Testis (tissue), 2 donors: ENCODE measurements at regions not wholly inside any gene's neighbourhood (a gene's known extent, or its start where the extent isn't known, plus 50 kb on each side); places are given as distances from the start of the nearest gene placed in this dataset.

Source experiments
- DNase-seq: peaks from one replicate; pipeline ENCODE4 v3.0.0-alpha.2; 2019
- H3K27ac ChIP-seq, 2 donors: fragments of 200-600 bp; sonication (generic); one replicate each; pipeline ENCODE4 v1.5.1; 2019
- H3K27me3 ChIP-seq: fragments of 200-600 bp; sonication (generic); one replicate; pipeline ENCODE4 v1.5.1; 2019
- H3K36me3 ChIP-seq: fragments of 200-600 bp; sonication (generic); one replicate; pipeline ENCODE4 v1.5.1; 2017; ENCODE audit warnings: low read depth; ENCODE audit errors: missing control alignments
- H3K4me1 ChIP-seq: fragments of 200-600 bp; sonication (generic); one replicate; pipeline ENCODE4 v1.5.1; 2019
- H3K4me3 ChIP-seq, 2 donors: fragments of 200-600 bp; sonication (generic); one replicate each; pipeline ENCODE4 v1.5.1; 2017 to 2019
- H3K9me3 ChIP-seq: fragments of 200-600 bp; sonication (generic); one replicate; pipeline ENCODE4 v1.5.1; 2017
- CTCF ChIP-seq, 3 experiments: fragments of 450-650 bp in 2 of 3; fragments of 200-600 bp in 1 of 3; sonication (generic) in 1 of 3; IDR thresholded peaks; one replicate each; pipeline ENCODE4 v1.5.1; 2016 to 2019; ENCODE audit warnings: antibody characterized with exemption in 3 of 3, mild to moderate bottlenecking in 2 of 3, moderate library complexity in 1 of 3
- POLR2A ChIP-seq: fragments of 450-650 bp; IDR thresholded peaks from one replicate; pipeline ENCODE4 v1.6.1; 2017; ENCODE audit warnings: antibody characterized with exemption, mild to moderate bottlenecking, moderate library complexity
- WGBS, 2 donors: methylation state at CpG; one replicate each; pipeline ENCODE4 v1.1.5; 2018; 5-methylcytosine and 5-hydroxymethylcytosine counted together
- intact Hi-C: fragments of 100-400 bp; cut with DNase I; formaldehyde crosslinking; loops from one replicate; pipeline ENCODE4 v1.15.1; 2023; ENCODE audit warnings: low total_unique reads

- intact Hi-C loops = no loop called here
- H3K4me1 ChIP-seq = peaks cover 5% of the 10 kb centered on the region
- no peaks in the 10 kb centered on the region for H3K27me3 ChIP-seq
- H3K36me3 ChIP-seq = no peaks in the 10 kb centered on the region
- H3K9me3 ChIP-seq = no peaks in the 10 kb centered on the region
- H3K4me3 ChIP-seq = no peak overlapping the region
- no peak overlapping the region for H3K27ac ChIP-seq
- WGBS, 2 donors = 74 to 81% methylated on average over 9 of the region's 9 CpGs
- DNase-seq = peak; percentile 49
- TF ChIP-seq CTCF (IDR thresholded peaks at IDR 0.05) (no peak), POLR2A (no peak)
These were observed 55.9 kb upstream of the CTLA4 start for GRCh38 chr2:203811491-203812221.

GRCh38 chr2:203812294-203813221, 55.0 kb upstream of the CTLA4 start:
- Histone ChIP-seq H3K4me3 (no peak overlapping the region), H3K36me3 (no peaks in the 10 kb centered on the region), H3K4me1 (peaks cover 5% of the 10 kb centered on the region), H3K27me3 (no peaks in the 10 kb centered on the region), H3K9me3 (no peaks in the 10 kb centered on the region), H3K27ac (no peak overlapping the region)
- no peak for DNase-seq
- TF ChIP-seq POLR2A (no peak), CTCF (IDR thresholded peaks at IDR 0.05) (no peak)
- 82% methylated on average over 11 of the region's 11 CpGs for WGBS, 2 donors
- intact Hi-C loops = no loop called here

GRCh38 chr2:203813684-203814083, 53.9 kb upstream of the CTLA4 start:
- peaks cover 5% of the 10 kb centered on the region for H3K4me1 ChIP-seq
- WGBS, 2 donors = 90 to 100% methylated on average over 1 of the region's 1 CpG
- H3K27ac ChIP-seq = no peak overlapping the region
- no peaks in the 10 kb centered on the region for H3K36me3 ChIP-seq
- DNase-seq = no peak
- H3K9me3 ChIP-seq = no peaks in the 10 kb centered on the region
- H3K27me3 ChIP-seq = no peaks in the 10 kb centered on the region
- no peak overlapping the region for H3K4me3 ChIP-seq
- no peak for TF ChIP-seq POLR2A
- TF ChIP-seq CTCF (IDR thresholded peaks at IDR 0.05) = no peak
- intact Hi-C loops = no loop called here

GRCh38 chr2:203814661-203815540, 52.7 kb upstream of the CTLA4 start:
- Histone ChIP-seq H3K27ac (no peak overlapping the region), H3K9me3 (no peaks in the 10 kb centered on the region), H3K4me1 (peaks cover 5% of the 10 kb centered on the region), H3K27me3 (no peaks in the 10 kb centered on the region), H3K4me3 (no peak overlapping the region), H3K36me3 (no peaks in the 10 kb centered on the region)
- peak; percentile 66 for DNase-seq
- WGBS, 2 donors = 44 to 57% methylated on average over 10 of the region's 10 CpGs
- intact Hi-C loops = no loop called here
- no peak for TF ChIP-seq POLR2A
- peak; percentile 64 to 72 (median 65) for TF ChIP-seq CTCF (IDR thresholded peaks at IDR 0.05)
